IPS DF 4.7 (cell line): ENCODE measurements at regions not wholly inside any gene's neighbourhood (a gene's known extent, or its start where the extent isn't known, plus 50 kb on each side); places are given as distances from the start of the nearest gene placed in this dataset.

Experiments
- DNase-seq: peaks from one replicate; pipeline ENCODE4 v3.0.0-alpha.2; 2013; ENCODE audit warnings: low spot score; ENCODE audit errors: extremely low read depth

- no peak for DNase-seq
Measured at GRCh38 chr20:60500038-60500701, 541.9 kb downstream of the CDH26 start.

- no peak for DNase-seq
Measured at GRCh38 chr20:60501048-60501447, 542.8 kb downstream of the CDH26 start.

GRCh38 chr20:60502881-60503280 is 544.7 kb downstream of the CDH26 start:
- DNase-seq: no peak

GRCh38 chr20:60505423-60505822 is 547.2 kb downstream of the CDH26 start:
- no peak for DNase-seq

GRCh38 chr20:60506061-60506460 is 547.8 kb downstream of the CDH26 start:
- DNase-seq: no peak

- no peak for DNase-seq
Measured at GRCh38 chr20:60507087-60507694, 549.0 kb downstream of the CDH26 start.

GRCh38 chr20:60509407-60509806 is 551.2 kb downstream of the CDH26 start:
- no peak for DNase-seq

GRCh38 chr20:60510356-60510755 is 552.1 kb downstream of the CDH26 start:
- no peak for DNase-seq

- DNase-seq: peak; percentile 30
Measured at GRCh38 chr20:60512443-60512842, 554.2 kb downstream of the CDH26 start.

- no peak for DNase-seq
Measured at GRCh38 chr20:60513141-60513540, 554.9 kb downstream of the CDH26 start.

GRCh38 chr20:60516442-60516841 is 558.2 kb downstream of the CDH26 start:
- no peak for DNase-seq

- DNase-seq: no peak
Measured at GRCh38 chr20:60518022-60518421, 559.8 kb downstream of the CDH26 start.

GRCh38 chr20:60525397-60525796 is 567.2 kb downstream of the CDH26 start:
- DNase-seq: no peak

- no peak for DNase-seq
Measured at GRCh38 chr20:60527656-60528055, 569.4 kb downstream of the CDH26 start.

- DNase-seq: no peak
Measured at GRCh38 chr20:60528141-60528540, 569.9 kb downstream of the CDH26 start.

GRCh38 chr20:60529149-60529548 is 570.9 kb downstream of the CDH26 start:
- no peak for DNase-seq

GRCh38 chr20:60535211-60535610 is 577.0 kb downstream of the CDH26 start:
- DNase-seq: no peak

- no peak for DNase-seq
Measured at GRCh38 chr20:60540591-60540990, 582.4 kb downstream of the CDH26 start.

- DNase-seq: no peak
Measured at GRCh38 chr20:60541991-60542390, 583.8 kb downstream of the CDH26 start.

- no peak for DNase-seq
Measured at GRCh38 chr20:60543598-60543997, 585.4 kb downstream of the CDH26 start.

- DNase-seq: no peak
Measured at GRCh38 chr20:60553095-60553494, 594.9 kb downstream of the CDH26 start.

- no peak for DNase-seq
Measured at GRCh38 chr20:60558486-60558885, 600.3 kb downstream of the CDH26 start.

- no peak for DNase-seq
Measured at GRCh38 chr20:60559462-60559861, 601.2 kb downstream of the CDH26 start.
